ENCODE measurements at regions not wholly inside any gene's neighbourhood (a gene's known extent, or its start where the extent isn't known, plus 50 kb on each side); places are given as distances from the start of the nearest gene placed in this dataset.

DNA sequence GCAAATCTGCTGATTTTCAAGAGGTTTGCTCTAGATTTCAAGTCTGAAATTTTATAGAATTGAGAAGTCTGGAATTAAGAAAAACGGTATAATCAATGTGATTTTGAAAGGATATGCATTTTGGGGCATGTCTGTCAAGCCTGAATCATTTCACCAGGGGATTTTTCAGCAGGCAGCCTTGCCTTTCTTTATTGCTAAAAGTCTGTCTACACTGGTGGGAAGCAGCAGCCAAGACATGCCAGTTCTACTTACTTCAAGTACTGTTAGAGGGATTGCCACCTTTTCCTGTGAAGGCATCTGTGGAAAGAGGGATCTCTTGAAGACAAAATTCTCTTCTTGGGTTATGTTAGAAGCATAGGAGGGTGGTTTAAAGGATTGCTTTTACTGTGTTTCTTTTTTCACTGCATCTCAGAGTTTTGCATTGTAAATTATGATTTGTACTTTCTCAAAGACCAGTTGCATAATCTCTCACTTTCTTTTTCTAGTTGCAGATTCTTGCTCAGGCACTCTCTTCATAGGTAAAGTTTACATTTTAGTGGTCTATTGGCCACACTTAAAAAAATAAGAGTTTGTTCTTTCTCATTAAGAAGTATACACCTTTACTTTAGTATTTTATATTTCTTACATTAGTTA, 837.0 kb downstream of the GALC start (continued):
- TF ChIP-seq, protein P1, sequence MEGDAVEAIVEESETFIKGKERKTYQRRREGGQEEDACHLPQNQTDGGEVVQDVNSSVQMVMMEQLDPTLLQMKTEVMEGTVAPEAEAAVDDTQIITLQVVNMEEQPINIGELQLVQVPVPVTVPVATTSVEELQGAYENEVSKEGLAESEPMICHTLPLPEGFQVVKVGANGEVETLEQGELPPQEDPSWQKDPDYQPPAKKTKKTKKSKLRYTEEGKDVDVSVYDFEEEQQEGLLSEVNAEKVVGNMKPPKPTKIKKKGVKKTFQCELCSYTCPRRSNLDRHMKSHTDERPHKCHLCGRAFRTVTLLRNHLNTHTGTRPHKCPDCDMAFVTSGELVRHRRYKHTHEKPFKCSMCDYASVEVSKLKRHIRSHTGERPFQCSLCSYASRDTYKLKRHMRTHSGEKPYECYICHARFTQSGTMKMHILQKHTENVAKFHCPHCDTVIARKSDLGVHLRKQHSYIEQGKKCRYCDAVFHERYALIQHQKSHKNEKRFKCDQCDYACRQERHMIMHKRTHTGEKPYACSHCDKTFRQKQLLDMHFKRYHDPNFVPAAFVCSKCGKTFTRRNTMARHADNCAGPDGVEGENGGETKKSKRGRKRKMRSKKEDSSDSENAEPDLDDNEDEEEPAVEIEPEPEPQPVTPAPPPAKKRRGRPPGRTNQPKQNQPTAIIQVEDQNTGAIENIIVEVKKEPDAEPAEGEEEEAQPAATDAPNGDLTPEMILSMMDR (IDR thresholded peaks at IDR 0.05; ENCODE audit: poor library complexity, severe bottlenecking) = no peak
- TF ChIP-seq MXI1 (conservative IDR thresholded peaks at IDR 0.05; ENCODE audit: poor library complexity, severe bottlenecking) = no peak

DNA sequence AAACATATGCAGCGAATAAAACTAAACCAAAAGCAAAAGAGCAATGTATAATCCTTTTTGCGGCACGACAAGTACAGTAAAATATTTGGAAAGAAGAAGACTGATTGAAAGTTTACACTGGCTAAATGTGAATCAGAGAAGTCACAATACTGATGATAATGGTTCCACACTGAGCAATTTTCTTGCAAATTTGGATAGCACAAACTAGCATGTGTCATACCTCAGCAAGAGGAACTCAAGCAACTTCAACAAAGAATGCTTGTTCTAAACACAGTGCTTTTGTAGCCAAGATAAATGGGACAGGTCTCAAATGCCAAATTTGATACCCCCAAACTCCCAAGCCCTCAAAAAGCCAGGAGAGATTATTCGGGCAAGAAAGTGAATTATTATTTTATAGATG, 839.1 kb downstream of the GALC start:
- H2AFZ ChIP-seq (ENCODE audit: low read depth, low read length) = no peak overlapping the region
- no peaks in the 10 kb centered on the region for H3K9me3 ChIP-seq (ENCODE audit: low read length)
- TF ChIP-seq, protein P2, sequence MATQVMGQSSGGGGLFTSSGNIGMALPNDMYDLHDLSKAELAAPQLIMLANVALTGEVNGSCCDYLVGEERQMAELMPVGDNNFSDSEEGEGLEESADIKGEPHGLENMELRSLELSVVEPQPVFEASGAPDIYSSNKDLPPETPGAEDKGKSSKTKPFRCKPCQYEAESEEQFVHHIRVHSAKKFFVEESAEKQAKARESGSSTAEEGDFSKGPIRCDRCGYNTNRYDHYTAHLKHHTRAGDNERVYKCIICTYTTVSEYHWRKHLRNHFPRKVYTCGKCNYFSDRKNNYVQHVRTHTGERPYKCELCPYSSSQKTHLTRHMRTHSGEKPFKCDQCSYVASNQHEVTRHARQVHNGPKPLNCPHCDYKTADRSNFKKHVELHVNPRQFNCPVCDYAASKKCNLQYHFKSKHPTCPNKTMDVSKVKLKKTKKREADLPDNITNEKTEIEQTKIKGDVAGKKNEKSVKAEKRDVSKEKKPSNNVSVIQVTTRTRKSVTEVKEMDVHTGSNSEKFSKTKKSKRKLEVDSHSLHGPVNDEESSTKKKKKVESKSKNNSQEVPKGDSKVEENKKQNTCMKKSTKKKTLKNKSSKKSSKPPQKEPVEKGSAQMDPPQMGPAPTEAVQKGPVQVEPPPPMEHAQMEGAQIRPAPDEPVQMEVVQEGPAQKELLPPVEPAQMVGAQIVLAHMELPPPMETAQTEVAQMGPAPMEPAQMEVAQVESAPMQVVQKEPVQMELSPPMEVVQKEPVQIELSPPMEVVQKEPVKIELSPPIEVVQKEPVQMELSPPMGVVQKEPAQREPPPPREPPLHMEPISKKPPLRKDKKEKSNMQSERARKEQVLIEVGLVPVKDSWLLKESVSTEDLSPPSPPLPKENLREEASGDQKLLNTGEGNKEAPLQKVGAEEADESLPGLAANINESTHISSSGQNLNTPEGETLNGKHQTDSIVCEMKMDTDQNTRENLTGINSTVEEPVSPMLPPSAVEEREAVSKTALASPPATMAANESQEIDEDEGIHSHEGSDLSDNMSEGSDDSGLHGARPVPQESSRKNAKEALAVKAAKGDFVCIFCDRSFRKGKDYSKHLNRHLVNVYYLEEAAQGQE (IDR thresholded peaks at IDR 0.05; ENCODE audit: borderline replicate concordance) = no peak
- TF ChIP-seq, protein P1 (IDR thresholded peaks at IDR 0.05; ENCODE audit: poor library complexity, severe bottlenecking) = no peak
- no peak for TF ChIP-seq EP300 (conservative IDR thresholded peaks at IDR 0.05; ENCODE audit: poor library complexity, severe bottlenecking)
- TF ChIP-seq TAF1 (IDR thresholded peaks at IDR 0.05; ENCODE audit: low read depth) = no peak

DNA sequence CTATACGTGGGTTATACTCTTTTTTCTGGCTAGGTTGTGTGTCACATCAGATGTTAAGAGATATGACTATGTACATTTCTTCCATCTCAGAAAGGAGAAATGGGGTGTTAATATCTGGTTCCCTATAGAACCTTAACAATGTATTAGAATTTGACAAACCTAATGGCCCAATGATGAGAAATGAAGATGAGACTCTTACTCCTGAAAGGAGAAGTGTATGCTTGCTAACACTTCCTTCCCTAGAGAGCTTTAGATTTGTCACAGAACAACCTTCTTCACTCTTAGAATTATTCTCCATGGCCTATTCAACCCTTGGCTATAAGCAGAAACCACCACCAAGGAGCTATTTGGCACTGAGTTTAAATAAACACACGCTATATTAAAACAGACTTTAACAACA, 839.6 kb downstream of the GALC start:
- H3K4me2 ChIP-seq (ENCODE audit: low read length) = no peak overlapping the region
- H3K4me3 ChIP-seq (ENCODE audit: low read length) = no peak overlapping the region
- H3K79me2 ChIP-seq (replicated peaks; ENCODE audit: insufficient read depth, low read length) = no peaks in the 10 kb centered on the region
- no peaks in the 10 kb centered on the region for H3F3A ChIP-seq (ENCODE audit: insufficient read depth, low read length, poor library complexity, severe bottlenecking)
- no peak overlapping the region for H2AFZ ChIP-seq (ENCODE audit: low read depth, low read length)
- no peaks in the 10 kb centered on the region for H3K9me3 ChIP-seq (ENCODE audit: low read length)
- H3K27ac ChIP-seq (ENCODE audit: low read length) = no peak overlapping the region
- TF ChIP-seq TAF1 (IDR thresholded peaks at IDR 0.05; ENCODE audit: low read depth) = no peak
- no peak for TF ChIP-seq EZH2 (IDR thresholded peaks at IDR 0.05; ENCODE audit: borderline replicate concordance, insufficient read depth, low read length, poor library complexity, severe bottlenecking)
- no peaks in the 10 kb centered on the region for H3K27me3 ChIP-seq (ENCODE audit: insufficient read depth, low read depth, low read length)
- H3K9ac ChIP-seq (ENCODE audit: low read length) = no peak overlapping the region
- no peaks in the 10 kb centered on the region for H3K9me2 ChIP-seq (ENCODE audit: insufficient read depth, low read length)
- no peaks in the 10 kb centered on the region for H4K20me1 ChIP-seq (ENCODE audit: insufficient read depth)
- H3K36me3 ChIP-seq (ENCODE audit: insufficient read depth, low read length) = no peaks in the 10 kb centered on the region

More for the DNA sequence above, 839.1 kb downstream of the GALC start:
- H3K79me2 ChIP-seq (replicated peaks; ENCODE audit: insufficient read depth, low read length) = no peaks in the 10 kb centered on the region
- H3K9me2 ChIP-seq (ENCODE audit: insufficient read depth, low read length) = no peaks in the 10 kb centered on the region
- H3F3A ChIP-seq (ENCODE audit: insufficient read depth, low read length, poor library complexity, severe bottlenecking) = no peaks in the 10 kb centered on the region
- H3K27me3 ChIP-seq (ENCODE audit: insufficient read depth, low read depth, low read length) = no peaks in the 10 kb centered on the region
- H3K4me2 ChIP-seq (ENCODE audit: low read length) = no peak overlapping the region
- no peak overlapping the region for H3K27ac ChIP-seq (ENCODE audit: low read length)
- no peaks in the 10 kb centered on the region for H3K36me3 ChIP-seq (ENCODE audit: insufficient read depth, low read length)
- H3K9ac ChIP-seq (ENCODE audit: low read length) = no peak overlapping the region
- no peaks in the 10 kb centered on the region for H4K20me1 ChIP-seq (ENCODE audit: insufficient read depth)
- H3K4me3 ChIP-seq (ENCODE audit: low read length) = no peak overlapping the region
